ENCODE measurements at regions not wholly inside any gene's neighbourhood (a gene's known extent, or its start where the extent isn't known, plus 50 kb on each side); places are given as distances from the start of the nearest gene placed in this dataset.

DNA sequence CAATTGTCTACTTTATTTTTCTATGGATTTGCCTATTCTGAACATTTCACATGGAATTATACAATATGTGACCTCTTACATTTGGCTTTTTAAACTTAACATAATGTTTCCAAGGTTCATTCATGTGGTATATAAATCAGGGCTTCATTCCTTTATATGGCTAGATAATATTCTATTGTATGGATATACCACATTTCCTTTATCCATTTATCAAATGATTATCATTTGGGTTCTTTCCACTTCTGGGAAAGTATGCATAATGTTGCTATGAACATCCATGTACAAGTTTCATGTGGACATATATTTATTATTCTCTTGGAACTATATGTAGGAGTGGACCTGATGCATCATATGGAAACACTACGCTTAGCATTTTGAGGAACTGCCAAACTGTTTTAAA is 99.7 kb upstream of the NCKAP5 start:
- DNase-seq = no peak

GRCh38 chr2:133668547-133668946 is 100.3 kb upstream of the NCKAP5 start:
- no peak for DNase-seq

GRCh38 chr2:133673305-133673905 is 105.1 kb upstream of the NCKAP5 start:
- no peak for DNase-seq

- DNase-seq = no peak
Observed at GRCh38 chr2:133674066-133674432, 105.8 kb upstream of the NCKAP5 start.

GRCh38 chr2:133674433-133675331 is 106.4 kb upstream of the NCKAP5 start:
- no peak for DNase-seq

DNA sequence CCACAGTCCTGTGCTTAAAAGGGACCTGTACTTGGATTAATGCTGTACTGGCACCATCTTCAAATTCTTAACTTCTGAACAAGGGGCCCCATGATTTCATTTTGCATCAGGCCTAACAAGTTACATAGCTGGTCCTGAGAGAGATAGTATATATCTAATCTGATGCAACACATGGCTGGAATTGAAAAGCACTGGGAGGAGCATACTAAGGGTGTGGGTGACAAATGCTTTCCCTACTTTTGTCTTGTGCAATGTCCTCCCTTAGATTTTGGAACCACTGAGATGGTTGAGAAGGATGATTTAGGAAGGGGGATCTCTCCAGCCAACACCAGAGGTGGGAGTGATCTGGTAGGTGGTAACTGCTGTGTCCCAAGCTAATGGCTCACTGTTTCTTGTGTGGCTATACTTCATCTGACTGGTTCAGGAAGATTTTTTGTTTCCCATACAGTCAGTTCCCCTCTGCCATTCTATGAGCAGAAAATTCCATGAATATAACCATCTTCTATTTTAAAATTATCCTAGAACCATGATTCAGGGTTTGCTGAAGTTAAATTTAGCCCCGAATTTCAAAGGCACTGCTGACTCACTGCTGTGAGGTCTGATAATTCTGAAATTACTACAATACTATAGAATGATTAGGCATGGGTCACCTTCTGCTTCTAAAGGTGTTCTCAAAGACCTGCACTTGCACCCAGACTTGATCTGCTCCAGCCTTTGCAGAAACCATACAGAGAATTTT is 108.3 kb upstream of the NCKAP5 start:
- no peak for DNase-seq

GRCh38 chr2:133680343-133681049 is 112.2 kb upstream of the NCKAP5 start:
- no peak for DNase-seq

- DNase-seq = no peak
Observed at GRCh38 chr2:133682347-133682746, 114.1 kb upstream of the NCKAP5 start.

DNA sequence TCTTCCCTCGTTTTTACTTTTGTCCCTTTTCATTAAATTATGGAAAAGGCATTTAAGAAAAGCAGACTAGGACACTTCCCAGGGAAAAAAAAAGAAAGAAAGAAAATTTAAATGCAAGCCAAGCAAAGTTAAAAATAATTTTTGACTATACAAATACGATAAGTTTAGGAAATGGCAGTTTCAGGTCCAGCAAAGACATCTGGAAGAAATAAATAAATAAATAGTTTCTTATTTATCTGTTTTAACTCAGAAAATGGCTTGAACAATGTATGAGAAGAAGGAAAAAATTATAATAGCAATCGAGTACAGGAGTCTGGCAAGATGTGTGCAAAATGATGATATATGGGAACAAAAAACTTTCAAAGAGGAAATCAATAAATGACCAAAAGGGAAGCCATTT is 114.6 kb upstream of the NCKAP5 start:
- DNase-seq = no peak

GRCh38 chr2:133685636-133686215 is 117.5 kb upstream of the NCKAP5 start:
- no peak for DNase-seq

- DNase-seq = no peak
Observed at GRCh38 chr2:133690780-133691179, 122.5 kb upstream of the NCKAP5 start.

- DNase-seq = no peak
Observed at GRCh38 chr2:133691336-133691735, 123.1 kb upstream of the NCKAP5 start.

DNA sequence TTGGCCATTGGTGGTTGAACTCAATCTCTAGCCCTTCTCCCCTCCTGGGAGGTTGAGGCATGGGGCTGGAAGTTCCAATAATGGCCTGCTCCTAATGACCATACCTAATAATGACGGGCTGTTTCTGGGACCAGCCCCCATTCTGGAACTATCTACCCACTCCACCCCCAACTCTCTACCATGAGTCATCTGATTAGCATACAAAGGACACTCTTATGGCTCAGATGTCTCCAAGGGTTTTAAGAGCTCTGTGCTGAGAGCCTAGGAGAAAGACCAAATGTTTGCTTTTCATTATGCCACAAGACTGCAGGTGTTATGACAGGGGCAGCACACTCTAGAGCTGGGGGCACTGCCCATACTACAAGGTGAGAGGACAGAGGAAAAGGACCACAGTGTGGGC is 137.0 kb upstream of the NCKAP5 start:
- DNase-seq = no peak

GRCh38 chr2:133710613-133711012 is 142.3 kb upstream of the NCKAP5 start:
- no peak for DNase-seq

- DNase-seq = no peak
Observed at GRCh38 chr2:133711201-133711600, 142.9 kb upstream of the NCKAP5 start.

DNA sequence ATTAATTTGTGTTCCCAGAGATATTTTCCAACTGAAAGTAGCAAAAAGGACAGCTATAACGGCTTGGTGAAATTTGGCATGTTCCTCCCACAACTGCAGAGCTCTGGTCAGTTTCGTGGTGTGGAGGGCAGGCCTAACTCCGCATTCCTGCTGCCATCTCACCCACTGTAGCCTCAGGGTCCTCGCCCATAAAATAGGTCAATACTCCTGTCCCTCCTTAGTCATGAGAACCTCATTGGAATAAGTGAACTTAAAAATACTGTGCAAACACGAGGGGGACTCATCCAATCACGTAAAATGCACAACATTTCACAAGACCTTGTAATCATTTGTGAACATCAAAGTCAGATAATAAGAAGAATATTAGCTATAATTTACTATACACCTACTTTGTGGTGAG is 143.5 kb upstream of the NCKAP5 start:
- no peak for DNase-seq

- no peak for DNase-seq
Observed at GRCh38 chr2:133712369-133712768, 144.1 kb upstream of the NCKAP5 start.

DNA sequence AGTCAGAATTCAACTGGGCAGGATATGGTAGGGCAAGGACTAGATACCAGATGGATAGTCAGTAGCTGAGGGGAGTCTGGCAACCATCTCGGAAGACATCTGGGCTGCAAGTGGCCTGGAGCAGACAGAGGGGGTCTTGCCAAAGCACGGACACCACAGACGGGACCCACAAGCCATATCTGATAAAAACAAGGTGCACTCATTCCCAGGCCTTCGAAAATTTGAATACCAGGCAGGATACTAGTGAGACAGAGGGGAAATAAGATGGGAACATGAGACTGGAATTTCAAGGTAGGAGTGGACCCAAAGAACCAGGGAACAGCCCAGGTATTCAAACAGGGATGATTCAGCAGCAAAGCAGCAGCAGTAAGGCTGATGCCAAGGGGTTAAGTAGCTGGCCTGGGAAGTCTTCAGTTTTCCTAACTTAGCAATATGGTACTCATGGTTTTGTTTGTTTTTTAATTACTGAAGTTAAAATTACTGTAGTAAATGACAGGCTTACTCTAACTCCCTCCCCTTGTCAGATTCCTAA is 144.9 kb upstream of the NCKAP5 start:
- no peak for DNase-seq

GRCh38 chr2:133716166-133716565 is 147.9 kb upstream of the NCKAP5 start:
- DNase-seq = no peak

- no peak for DNase-seq
Observed at GRCh38 chr2:133717497-133717896, 149.2 kb upstream of the NCKAP5 start.

DNA sequence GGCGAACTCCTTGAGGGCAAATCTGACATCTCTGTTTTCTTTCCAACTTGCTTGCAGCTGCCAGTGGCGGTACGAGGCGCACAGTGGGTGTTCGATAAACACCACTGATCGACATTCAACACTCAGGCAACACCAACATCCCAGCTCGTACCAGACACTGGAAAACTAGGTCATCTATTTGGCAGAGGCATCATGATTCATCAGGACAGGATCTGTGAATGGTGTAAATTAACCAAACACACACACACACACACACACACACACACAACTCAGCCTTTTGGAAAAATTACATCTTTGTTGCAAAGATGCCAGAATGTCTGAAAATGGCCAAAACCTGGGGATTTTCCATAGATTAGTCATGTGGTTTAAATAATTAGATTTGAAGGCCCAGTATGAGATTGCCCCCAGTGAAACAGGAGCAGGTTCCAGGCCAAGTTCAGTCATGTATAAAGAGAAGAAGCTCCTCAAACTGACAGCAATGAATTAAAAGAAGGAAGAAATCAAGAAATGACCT is 150.5 kb upstream of the NCKAP5 start:
- no peak for DNase-seq

- no peak for DNase-seq
Observed at GRCh38 chr2:133720429-133720828, 152.2 kb upstream of the NCKAP5 start.

Data from CD4-positive, alpha-beta T cell treated with Interleukin-6 for 4 hours (primary cell).